ENCODE measurements at regions not wholly inside any gene's neighbourhood (a gene's known extent, or its start where the extent isn't known, plus 50 kb on each side); places are given as distances from the start of the nearest gene placed in this dataset.
A peak's percentile ranks its signal among the peaks of the same experiment; 100 is the strongest.

GRCh38 chr7:128591705-128592104 lies 80.4 kb upstream of the GARIN1A start:
- TF ChIP-seq GATA3 (IDR thresholded peaks at IDR 0.05; ENCODE audit: low read depth, low read length): peak; percentile 70
- TF ChIP-seq GATA2 (IDR thresholded peaks at IDR 0.05; ENCODE audit: low read depth, low read length): peak; percentile 78
